Mesodermal cell (in vitro differentiated cells): ENCODE measurements at regions not wholly inside any gene's neighbourhood (a gene's known extent, or its start where the extent isn't known, plus 50 kb on each side); places are given as distances from the start of the nearest gene placed in this dataset.
"Not testable (repeated sequence)": the region's sequence is repeated elsewhere in the genome, so short reads cannot be mapped to it uniquely, and the experiment has no call there.

Source experiments
- H3K27ac ChIP-seq: 2 replicates; pipeline ENCODE4 v1.7.0; 2013; ENCODE audit warnings: mild to moderate bottlenecking, low read depth, low read length, moderate library complexity; ENCODE audit not compliant: severe bottlenecking
- H3K36me3 ChIP-seq: 2 replicates; pipeline ENCODE4 v1.7.1; 2013; ENCODE audit warnings: mild to moderate bottlenecking, low read length, moderate library complexity; ENCODE audit not compliant: control insufficient read depth, insufficient read depth
- H3K4me1 ChIP-seq: one replicate; pipeline ENCODE4 v1.7.1; 2013; ENCODE audit warnings: mild to moderate bottlenecking, low read length; ENCODE audit not compliant: insufficient read depth, control insufficient read depth, poor library complexity, severe bottlenecking
- H3K4me3 ChIP-seq: 2 replicates; pipeline ENCODE4 v1.7.0; 2013; ENCODE audit warnings: low read length, control low read depth, mild to moderate bottlenecking; ENCODE audit not compliant: insufficient read depth, poor library complexity, severe bottlenecking; ENCODE audit errors: extremely low read depth
- H3K9me3 ChIP-seq: 2 replicates; pipeline ENCODE4 v1.7.1; 2013; ENCODE audit warnings: mild to moderate bottlenecking, low read length, moderate library complexity; ENCODE audit not compliant: control insufficient read depth
- WGBS, 2 experiments: methylation state at CpG; one replicate each; pipeline ENCODE4 v1.1.5; 2013; ENCODE audit warnings: missing lambda C conversion rate in 2 of 2; ENCODE audit not compliant: insufficient coverage in 2 of 2; 5-methylcytosine and 5-hydroxymethylcytosine counted together

- H3K4me3 ChIP-seq, H3K9me3 ChIP-seq, H3K36me3 ChIP-seq, H3K27ac ChIP-seq, H3K4me1 ChIP-seq: not testable (repeated sequence)
- no CpG with 5 or more reads among the region's 30 CpGs for WGBS, 2 experiments
Measured at GRCh38 chr9:66152406-66152805, 415.5 kb downstream of the FOXD4L4 start.

DNA sequence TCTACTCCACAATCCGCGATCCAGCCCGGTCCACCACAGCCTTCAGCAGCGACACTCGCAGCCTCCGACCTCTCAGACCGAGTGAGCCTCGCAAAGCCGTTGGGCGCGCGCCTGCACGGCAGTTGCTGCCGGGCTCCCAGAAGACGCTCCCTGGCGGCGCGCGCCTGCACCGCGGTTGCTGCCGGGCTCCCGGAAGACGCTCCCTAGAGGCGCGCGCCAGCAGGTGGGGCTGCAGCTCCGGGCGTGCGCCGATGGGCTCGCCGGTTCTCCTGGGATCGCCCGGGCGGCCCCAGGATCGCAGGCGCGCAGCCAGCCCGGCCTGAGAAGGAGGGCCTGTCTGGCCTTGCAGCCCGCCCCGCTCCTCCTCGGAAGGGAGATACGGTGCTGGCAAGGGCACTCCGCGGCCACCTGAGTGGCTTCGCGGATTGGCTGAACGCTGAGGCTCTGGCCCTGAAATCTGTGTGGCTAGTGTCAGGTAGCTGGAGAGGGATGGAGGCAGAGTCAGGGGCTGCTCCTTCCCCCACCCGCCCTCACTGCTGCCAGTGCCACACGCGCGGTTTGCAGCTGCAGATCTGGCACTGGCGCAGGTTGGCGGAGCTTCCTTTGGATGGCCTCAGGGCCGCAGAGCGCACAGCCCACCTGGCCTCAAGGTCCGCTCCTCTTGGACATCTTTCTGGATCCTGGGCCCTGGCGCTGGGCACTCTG, 416.2 kb downstream of the FOXD4L4 start:
- H3K36me3 ChIP-seq, H3K9me3 ChIP-seq, H3K4me1 ChIP-seq, H3K4me3 ChIP-seq, H3K27ac ChIP-seq: not testable (repeated sequence)
- WGBS, 2 experiments: no CpG with 5 or more reads among the region's 59 CpGs

- not testable (repeated sequence) for H3K4me3 ChIP-seq
Measured at GRCh38 chr9:66153971-66154691, 417.2 kb downstream of the FOXD4L4 start.

GRCh38 chr9:66182316-66182715, 445.4 kb downstream of the FOXD4L4 start:
- H3K9me3 ChIP-seq, H3K27ac ChIP-seq, H3K4me3 ChIP-seq, H3K36me3 ChIP-seq, H3K4me1 ChIP-seq: not testable (repeated sequence)
- WGBS, 2 experiments: no CpG with 5 or more reads among the region's 7 CpGs

More at GRCh38 chr9:66153971-66154691, 417.2 kb downstream of the FOXD4L4 start:
- H3K36me3 ChIP-seq, H3K27ac ChIP-seq, H3K9me3 ChIP-seq, H3K4me1 ChIP-seq: not testable (repeated sequence)
- WGBS, 2 experiments: no CpG with 5 or more reads among the region's 40 CpGs

- not testable (repeated sequence) for H3K4me3 ChIP-seq, H3K9me3 ChIP-seq, H3K4me1 ChIP-seq, H3K27ac ChIP-seq, H3K36me3 ChIP-seq
- WGBS, 2 experiments: no CpG with 5 or more reads among the region's 2 CpGs
Measured at GRCh38 chr9:66183648-66184047, 446.7 kb downstream of the FOXD4L4 start.

DNA sequence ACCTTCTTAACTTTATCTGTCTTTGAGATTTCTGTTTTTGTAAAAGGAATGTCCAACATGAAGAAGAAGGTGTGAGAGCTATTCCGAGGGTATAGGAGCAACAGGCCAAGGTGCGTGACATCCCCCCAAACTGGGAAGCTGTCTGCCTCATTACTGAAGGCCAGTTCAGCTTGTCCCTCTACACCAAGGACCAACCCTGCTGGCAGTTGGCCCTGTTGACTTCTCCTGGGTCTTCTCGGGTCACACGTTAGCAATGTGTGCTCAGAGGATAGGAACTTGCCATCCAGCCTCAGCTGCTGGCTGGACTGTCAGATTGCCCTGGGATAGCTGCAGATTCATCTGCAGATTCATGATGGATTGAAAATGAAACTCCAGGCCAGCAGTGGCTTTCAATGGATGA, 460.3 kb downstream of the FOXD4L4 start:
- not testable (repeated sequence) for H3K27ac ChIP-seq, H3K9me3 ChIP-seq, H3K4me1 ChIP-seq, H3K36me3 ChIP-seq, H3K4me3 ChIP-seq
- WGBS, 2 experiments: no CpG with 5 or more reads among the region's 4 CpGs

DNA sequence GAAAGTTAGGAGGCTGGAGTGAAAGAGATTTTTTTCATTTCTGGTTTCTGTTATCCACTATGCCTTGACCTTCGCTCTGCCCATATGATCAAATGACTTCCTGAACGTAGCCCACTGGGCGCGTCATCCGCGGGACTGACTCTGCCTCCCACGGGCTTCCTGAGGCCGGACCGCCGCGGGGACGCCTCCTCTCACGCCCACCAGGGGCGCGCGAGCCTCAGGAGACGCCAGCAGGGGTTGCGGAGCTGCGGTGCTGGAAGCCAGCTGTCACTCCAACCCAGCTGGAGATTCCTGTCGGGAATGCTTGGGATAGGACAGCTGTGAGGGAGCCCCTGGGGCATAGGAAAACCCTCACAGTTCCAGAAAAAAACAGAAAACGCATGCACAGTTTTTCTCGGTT, 461.5 kb downstream of the FOXD4L4 start:
- H3K4me3 ChIP-seq, H3K27ac ChIP-seq, H3K36me3 ChIP-seq, H3K9me3 ChIP-seq, H3K4me1 ChIP-seq: not testable (repeated sequence)
- no CpG with 5 or more reads among the region's 22 CpGs for WGBS, 2 experiments

DNA sequence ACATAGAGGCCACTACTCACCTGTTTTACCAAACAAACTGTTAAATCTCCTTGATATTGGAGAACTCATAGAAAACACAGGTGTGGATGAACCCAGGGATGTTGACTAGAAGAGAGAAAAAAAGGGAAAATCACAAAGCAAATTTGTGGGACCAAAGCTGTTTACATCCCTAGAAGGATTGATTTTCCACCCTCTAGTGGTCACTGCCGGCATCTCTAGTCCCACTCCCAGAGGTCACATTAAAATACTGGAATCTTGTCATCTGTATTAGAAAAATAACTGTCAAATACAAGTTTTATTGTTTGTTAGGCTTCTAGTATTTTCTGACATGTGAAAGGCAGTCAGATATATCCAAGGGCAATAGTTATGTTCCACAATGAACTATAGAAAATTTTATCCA, 469.7 kb downstream of the FOXD4L4 start:
- not testable (repeated sequence) for H3K27ac ChIP-seq, H3K9me3 ChIP-seq, H3K4me1 ChIP-seq, H3K36me3 ChIP-seq, H3K4me3 ChIP-seq
- WGBS, 2 experiments: no CpG with 5 or more reads among the region's 1 CpG

DNA sequence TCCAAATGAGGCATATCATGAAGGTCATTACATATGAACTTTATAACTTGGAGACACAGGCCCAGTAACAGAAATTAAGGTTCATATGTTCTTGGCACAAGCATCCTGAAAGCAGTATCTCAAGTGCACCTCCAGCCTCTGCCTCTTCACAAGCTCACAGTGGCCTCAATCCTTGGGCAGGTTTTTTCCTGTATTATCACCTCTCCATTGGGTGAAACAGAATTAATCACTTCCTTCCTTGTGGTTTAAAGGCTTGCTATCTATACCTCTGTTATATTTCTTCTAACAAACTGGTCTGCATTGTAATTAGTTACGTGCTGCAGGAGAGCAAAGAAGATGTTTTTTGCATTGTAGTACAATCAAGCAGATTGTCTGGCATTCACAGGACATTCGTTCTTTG, 471.0 kb downstream of the FOXD4L4 start:
- not testable (repeated sequence) for H3K9me3 ChIP-seq, H3K27ac ChIP-seq, H3K4me3 ChIP-seq, H3K4me1 ChIP-seq, H3K36me3 ChIP-seq
- no CpG with 5 or more reads among the region's 2 CpGs for WGBS, 2 experiments

GRCh38 chr9:66244763-66245162, 507.8 kb downstream of the FOXD4L4 start:
- H3K36me3 ChIP-seq: not testable (repeated sequence)
- WGBS, 2 experiments: no CpG with 5 or more reads among the region's 4 CpGs

DNA sequence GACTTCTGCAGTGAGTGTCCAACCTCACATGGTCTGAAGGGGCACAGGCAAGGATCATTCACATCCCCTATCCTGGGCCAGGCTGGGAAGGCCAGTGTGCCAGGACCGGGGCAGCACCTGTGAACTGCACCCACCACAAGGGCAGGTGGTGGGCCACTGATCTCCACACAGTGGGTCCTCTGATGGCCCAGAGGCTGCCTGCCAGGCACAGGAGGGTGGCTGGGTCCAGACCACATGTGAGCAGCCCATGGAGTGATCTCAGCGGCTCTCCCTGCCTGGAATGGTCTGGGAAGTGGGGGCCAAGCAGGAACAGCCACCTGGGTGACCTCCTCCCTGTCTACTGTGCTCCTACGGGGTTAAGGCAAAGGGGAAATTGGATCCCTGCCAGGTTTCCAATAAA, 508.5 kb downstream of the FOXD4L4 start:
- not testable (repeated sequence) for H3K27ac ChIP-seq, H3K4me1 ChIP-seq, H3K9me3 ChIP-seq, H3K36me3 ChIP-seq, H3K4me3 ChIP-seq
- WGBS, 2 experiments: no CpG with 5 or more reads among the region's 3 CpGs

More at GRCh38 chr9:66244763-66245162, 507.8 kb downstream of the FOXD4L4 start:
- H3K27ac ChIP-seq, H3K4me3 ChIP-seq, H3K4me1 ChIP-seq, H3K9me3 ChIP-seq: not testable (repeated sequence)
